Pancreas (tissue), 10 donors: ENCODE measurements at regions not wholly inside any gene's neighbourhood (a gene's known extent, or its start where the extent isn't known, plus 50 kb on each side); places are given as distances from the start of the nearest gene placed in this dataset.

Experiments
- ATAC-seq, 4 donors: fragments of 200-7000 bp; cut with Tn5 transposase; one replicate each; pipeline versions ENCODE4 v1.8.0 to v1.9.1; 2020; ENCODE audit warnings: mild to moderate bottlenecking in 4 of 4, moderate library complexity in 4 of 4
- DNase-seq, 6 donors: peaks; one replicate each; pipeline ENCODE4 v3.0.0-alpha.2; 2020
- FAIRE-seq: peaks from 2 replicates; lab custom pipeline; 2012; peaks lifted over from hg19 to GRCh38; lab: Jason Lieb, UNC
- H3K27ac ChIP-seq, 4 donors: fragments of 200-600 bp; sonication (generic); 1 replicate in 3 of 4; 2 replicates in 1 of 4; pipeline versions ENCODE4 v1.5.0 to v1.8.0; 2020
- H3K27me3 ChIP-seq, 4 donors: fragments of 200-600 bp; one replicate each; pipeline ENCODE4 v1.8.0; 2021
- H3K36me3 ChIP-seq, 3 donors: fragments of 200-600 bp; sonication (generic) in 1 of 3; one replicate each; pipeline versions ENCODE4 v1.5.0 to v1.8.0; 2020 to 2021
- H3K4me1 ChIP-seq, 3 donors: fragments of 200-600 bp; one replicate each; pipeline ENCODE4 v1.8.0; 2021
- H3K4me3 ChIP-seq, 4 donors: fragments of 200-600 bp; sonication (generic) in 2 of 4; one replicate each; pipeline versions ENCODE4 v1.5.0 to v1.8.0; 2020 to 2021
- H3K9me3 ChIP-seq, 4 donors: fragments of 200-600 bp; one replicate each; pipeline ENCODE4 v1.8.0; 2021
- CTCF ChIP-seq, 4 donors: fragments of 200-600 bp; sonication (generic) in 3 of 4; IDR thresholded peaks; one replicate each; pipeline versions ENCODE4 v1.5.0 to v1.8.0; 2021; ENCODE audit warnings: antibody characterized with exemption in 4 of 4
- WGBS, 2 donors: extraction: QIAGEN DNeasy Blood & Tissue Kit; methylation state at CpG; one replicate each; pipeline ENCODE4 v1.1.7; 2013; 5-methylcytosine and 5-hydroxymethylcytosine counted together
- intact Hi-C, 3 donors: fragments of 100-400 bp; cut with DNase I; formaldehyde crosslinking; loops; one replicate each; pipeline versions ENCODE4 v1.11.1 to v1.14.2; 2022
- donor health status: healthy with polysubstance abuse.
- donor health status: DM: no; HTN: no; CAD: no; lungs with moderate emphysema.
- donor health status: DM: no; HTN: no; CAD: no.
- donor health status: control.
- donor health status: control.
- donor health status: Bipolar disorder and iron deficiency.
- donor health status: DM: yes; HTN: yes; CAD: no.
- donor health status: DM: no; HTN: no; CAD: no.
- donor health status: DM: no; HTN: no; CAD: no.
- donor health status: DM: yes; HTN: yes; CAD: no.

- Histone ChIP-seq H3K4me3 (no peak overlapping the region), H3K4me1 (no peaks in the 10 kb centered on the region), H3K27ac (no peak overlapping the region), H3K36me3 (no peaks in the 10 kb centered on the region), H3K27me3 (peaks cover 0 to 6% (median 0%) of the 10 kb centered on the region in 4 donors), H3K9me3 (no peaks in the 10 kb centered on the region)
- intact Hi-C loops: no loop called here
- FAIRE-seq (no peak), ATAC-seq (no peak), DNase-seq (no peak)
- WGBS, 2 donors: 73 to 79% methylated on average over 5 of the region's 5 CpGs
- TF ChIP-seq CTCF (IDR thresholded peaks at IDR 0.05): no peak
Measured at GRCh38 chr20:56839786-56840185, 210.7 kb downstream of the TFAP2C start.

- 49 to 61% methylated on average over 3 of the region's 3 CpGs for WGBS, 2 donors
- no peak for ATAC-seq
- H3K4me3 ChIP-seq: no peak overlapping the region
- H3K27ac ChIP-seq: no peak overlapping the region
- no peak for TF ChIP-seq CTCF (IDR thresholded peaks at IDR 0.05)
- FAIRE-seq: no peak
- H3K27me3 ChIP-seq: peaks cover 0 to 6% (median 0%) of the 10 kb centered on the region in 4 donors
- intact Hi-C loops: no loop called here
- H3K9me3 ChIP-seq: no peaks in the 10 kb centered on the region
- no peaks in the 10 kb centered on the region for H3K36me3 ChIP-seq
- no peak for DNase-seq
- no peaks in the 10 kb centered on the region for H3K4me1 ChIP-seq
Measured at GRCh38 chr20:56840716-56841261, 211.7 kb downstream of the TFAP2C start.

- H3K9me3 ChIP-seq: no peaks in the 10 kb centered on the region
- H3K27ac ChIP-seq: no peak overlapping the region
- intact Hi-C loops: no loop called here
- WGBS, 2 donors: 43 to 51% methylated on average over 6 of the region's 6 CpGs
- DNase-seq: no peak
- H3K4me3 ChIP-seq: no peak overlapping the region
- no peaks in the 10 kb centered on the region for H3K4me1 ChIP-seq
- no peak for FAIRE-seq
- no peak for ATAC-seq
- H3K36me3 ChIP-seq: no peaks in the 10 kb centered on the region
- H3K27me3 ChIP-seq: peaks cover 0 to 6% (median 0%) of the 10 kb centered on the region in 4 donors
- TF ChIP-seq CTCF (IDR thresholded peaks at IDR 0.05): no peak
Measured at GRCh38 chr20:56841346-56841908, 212.3 kb downstream of the TFAP2C start.

GRCh38 chr20:56842056-56842455, 212.9 kb downstream of the TFAP2C start:
- 74 to 75% methylated on average over 9 of the region's 9 CpGs for WGBS, 2 donors
- intact Hi-C loops: no loop called here
- no peaks in the 10 kb centered on the region for H3K4me1 ChIP-seq
- TF ChIP-seq CTCF (IDR thresholded peaks at IDR 0.05): no peak
- H3K4me3 ChIP-seq: no peak overlapping the region
- peaks cover 0 to 6% (median 0%) of the 10 kb centered on the region in 4 donors for H3K27me3 ChIP-seq
- DNase-seq: no peak
- H3K9me3 ChIP-seq: no peaks in the 10 kb centered on the region
- H3K36me3 ChIP-seq: no peaks in the 10 kb centered on the region
- FAIRE-seq: no peak
- no peak overlapping the region for H3K27ac ChIP-seq
- ATAC-seq: no peak

GRCh38 chr20:56843386-56843785, 214.3 kb downstream of the TFAP2C start:
- Histone ChIP-seq H3K27me3 (no peaks in the 10 kb centered on the region), H3K4me1 (no peaks in the 10 kb centered on the region), H3K27ac (no peak overlapping the region), H3K36me3 (no peaks in the 10 kb centered on the region), H3K4me3 (no peak overlapping the region), H3K9me3 (no peaks in the 10 kb centered on the region)
- FAIRE-seq (no peak), DNase-seq (no peak), ATAC-seq (no peak)
- intact Hi-C loops: no loop called here
- no peak for TF ChIP-seq CTCF (IDR thresholded peaks at IDR 0.05)
- WGBS, 2 donors: 59 to 72% methylated on average over 7 of the region's 7 CpGs
